H9 (cell line): ENCODE measurements at regions not wholly inside any gene's neighbourhood (a gene's known extent, or its start where the extent isn't known, plus 50 kb on each side); places are given as distances from the start of the nearest gene placed in this dataset.
"Not testable (repeated sequence)": the region's sequence is repeated elsewhere in the genome, so short reads cannot be mapped to it uniquely, and the experiment has no call there.

Experiments
- DNase-seq: peaks from one replicate; pipeline ENCODE4 v3.0.0-alpha.2; 2017
- H2AFZ ChIP-seq: one replicate; pipeline ENCODE4 v1.6.1; 2013; ENCODE audit warnings: mild to moderate bottlenecking, low read length, control low read depth, moderate library complexity
- H2AK5ac ChIP-seq: 2 replicates; pipeline ENCODE4 v1.6.1; 2013; ENCODE audit warnings: low read length, control low read depth, mixed read lengths; ENCODE audit not compliant: insufficient read length
- H2BK120ac ChIP-seq: one replicate; pipeline ENCODE4 v1.6.1; 2013; ENCODE audit warnings: low read depth, mild to moderate bottlenecking, low read length, control low read depth, inconsistent platforms; ENCODE audit not compliant: poor library complexity, severe bottlenecking
- H2BK12ac ChIP-seq: 2 replicates; pipeline ENCODE4 v1.6.1; 2013; ENCODE audit warnings: low read length, control low read depth, mixed read lengths, low read depth; ENCODE audit not compliant: insufficient read length
- H2BK15ac ChIP-seq: 2 replicates; pipeline ENCODE4 v1.6.1; 2013; ENCODE audit warnings: low read depth, low read length, control low read depth
- H2BK20ac ChIP-seq: one replicate; pipeline ENCODE4 v1.6.1; 2013; ENCODE audit warnings: low read depth, mild to moderate bottlenecking, low read length, control low read depth, inconsistent platforms; ENCODE audit not compliant: poor library complexity, severe bottlenecking
- H2BK5ac ChIP-seq: 2 replicates; pipeline ENCODE4 v1.6.1; 2013; ENCODE audit warnings: low read length, control low read depth, mixed read lengths; ENCODE audit not compliant: insufficient read length
- H3K14ac ChIP-seq: 2 replicates; pipeline ENCODE4 v1.6.1; 2013; ENCODE audit warnings: low read length, control low read depth; ENCODE audit not compliant: insufficient read depth
- H3K18ac ChIP-seq: 2 replicates; pipeline ENCODE4 v1.6.1; 2013; ENCODE audit warnings: low read depth, mild to moderate bottlenecking, mixed read lengths, low read length, control low read depth; ENCODE audit not compliant: insufficient read length
- H3K23ac ChIP-seq: 2 replicates; pipeline ENCODE4 v1.6.1; 2013; ENCODE audit warnings: low read length, control low read depth, mixed read lengths, low read depth; ENCODE audit not compliant: insufficient read length
- H3K23me2 ChIP-seq: 2 replicates; pipeline ENCODE4 v1.6.1; 2013; ENCODE audit warnings: low read depth, mild to moderate bottlenecking, mixed read lengths, low read length, control low read depth; ENCODE audit not compliant: insufficient read length, poor library complexity, severe bottlenecking
- H3K27ac ChIP-seq: 2 replicates; pipeline ENCODE4 v1.5.1; 2013; ENCODE audit warnings: low read length, control low read depth, mixed read lengths, low read depth; ENCODE audit not compliant: insufficient read length
- H3K27me3 ChIP-seq: 2 replicates; pipeline ENCODE4 v1.6.1; 2013; ENCODE audit warnings: low read length, control low read depth, inconsistent platforms; ENCODE audit not compliant: insufficient read depth
- H3K4ac ChIP-seq: 2 replicates; pipeline ENCODE4 v1.6.1; 2013; ENCODE audit warnings: low read depth, mild to moderate bottlenecking, control low read depth, inconsistent platforms, low read length, moderate library complexity
- H3K4me1 ChIP-seq: 2 replicates; pipeline ENCODE4 v1.6.1; 2013; ENCODE audit warnings: low read length, control low read depth, inconsistent platforms; ENCODE audit not compliant: insufficient read depth
- H3K4me2 ChIP-seq: 2 replicates; pipeline ENCODE4 v1.6.1; 2013; ENCODE audit warnings: low read length, control low read depth, mixed read lengths; ENCODE audit not compliant: insufficient read length, insufficient read depth
- H3K56ac ChIP-seq: 2 replicates; pipeline ENCODE4 v1.6.1; 2013; ENCODE audit warnings: low read depth, mild to moderate bottlenecking, mixed read lengths, low read length, control low read depth; ENCODE audit not compliant: insufficient read length
- H3K79me1 ChIP-seq: 2 replicates; pipeline ENCODE4 v1.6.1; 2013; ENCODE audit warnings: low read depth, mild to moderate bottlenecking, moderate library complexity, low read length, control low read depth, inconsistent platforms; ENCODE audit not compliant: insufficient read depth, poor library complexity, severe bottlenecking
- H3K79me2 ChIP-seq: 2 replicates; pipeline ENCODE4 v1.6.1; 2013; ENCODE audit warnings: low read length, control low read depth, inconsistent platforms; ENCODE audit not compliant: insufficient read depth
- H3K9ac ChIP-seq: 2 replicates; pipeline ENCODE4 v1.6.1; 2013; ENCODE audit warnings: low read length, control low read depth, mixed read lengths; ENCODE audit not compliant: insufficient read length; ENCODE audit errors: extremely low read depth
- H3K9me3 ChIP-seq: one replicate; pipeline ENCODE4 v1.6.1; 2013; ENCODE audit warnings: low read depth, low read length, inconsistent platforms; ENCODE audit not compliant: control insufficient read depth
- H3T11ph ChIP-seq: one replicate; pipeline ENCODE4 v1.6.1; 2013; ENCODE audit warnings: mild to moderate bottlenecking, low read length, control low read depth, inconsistent platforms
- H4K20me1 ChIP-seq: one replicate; pipeline ENCODE4 v1.6.1; 2013; ENCODE audit not compliant: control insufficient read depth, insufficient read length, insufficient read depth
- H4K5ac ChIP-seq: 2 replicates; pipeline ENCODE4 v1.6.1; 2013; ENCODE audit warnings: low read depth, mild to moderate bottlenecking, mixed read lengths, low read length, control low read depth; ENCODE audit not compliant: insufficient read length
- H4K8ac ChIP-seq: replicated peaks from 2 replicates; pipeline ENCODE4 v1.6.1; 2013; ENCODE audit warnings: low read length, control low read depth, mixed read lengths, low read depth; ENCODE audit not compliant: insufficient read length
- H4K91ac ChIP-seq: 2 replicates; pipeline ENCODE4 v1.6.1; 2013; ENCODE audit warnings: low read depth, mild to moderate bottlenecking, moderate library complexity, mixed read lengths, low read length, control low read depth; ENCODE audit not compliant: insufficient read length
- H3K27ac Mint-ChIP-seq, 3 experiments: 2 replicates in 2 of 3; 3 replicates in 1 of 3; pipeline ENCODE4 v1.8.0; 2020 to 2021; ENCODE audit warnings: mixed read lengths in 3 of 3, mild to moderate bottlenecking in 1 of 3, moderate library complexity in 1 of 3
- H3K27me3 Mint-ChIP-seq: 2 replicates; pipeline ENCODE4 v1.8.0; 2021; ENCODE audit warnings: low read depth, mild to moderate bottlenecking, moderate library complexity, mixed read lengths
- H3K36me3 Mint-ChIP-seq, 3 experiments: 2 replicates in 2 of 3; 3 replicates in 1 of 3; pipeline ENCODE4 v1.8.0; 2020 to 2021; ENCODE audit warnings: low read depth in 3 of 3, mixed read lengths in 3 of 3; ENCODE audit not compliant: insufficient read depth in 1 of 3
- H3K4me1 Mint-ChIP-seq, 2 experiments: 2 replicates each; pipeline ENCODE4 v1.8.0; 2020; ENCODE audit warnings: mixed read lengths in 2 of 2
- H3K4me3 Mint-ChIP-seq, 2 experiments: 2 replicates in 1 of 2; 3 replicates in 1 of 2; pipeline ENCODE4 v1.8.0; 2020 to 2021; ENCODE audit warnings: mild to moderate bottlenecking in 2 of 2, mixed read lengths in 2 of 2, moderate library complexity in 1 of 2
- H3K9me3 Mint-ChIP-seq, 2 experiments: 2 replicates in 1 of 2; 3 replicates in 1 of 2; pipeline ENCODE4 v1.8.0; 2020; ENCODE audit warnings: mild to moderate bottlenecking in 2 of 2, mixed read lengths in 2 of 2, moderate library complexity in 1 of 2
- CTCF ChIP-seq: fragments of 200-600 bp; sonication (generic); conservative IDR thresholded peaks from 3 replicates; pipeline ENCODE4 v1.8.0; 2021; ENCODE audit warnings: antibody characterized with exemption, mild to moderate bottlenecking
- WGBS: extraction: QIAGEN DNeasy Blood & Tissue Kit; methylation state at CpG from one replicate; pipeline ENCODE4 v1.1.7; 2013; ENCODE audit warnings: missing lambda C conversion rate, low lambda C conversion rate, mixed read lengths; ENCODE audit not compliant: insufficient read length; ENCODE audit errors: extremely low coverage; 5-methylcytosine and 5-hydroxymethylcytosine counted together

GRCh38 chr16:26413780-26414179 lies 652.9 kb upstream of the C16orf82 start:
- no peaks in the 10 kb centered on the region for H4K20me1 ChIP-seq
- H2BK15ac ChIP-seq = no peak overlapping the region
- H3K9me3 Mint-ChIP-seq = peaks cover 0 to 8% of the 10 kb centered on the region in 2 experiments; a peak in 3 of 5 replicates
- H4K91ac ChIP-seq = no peak overlapping the region
- H2BK12ac ChIP-seq = no peak overlapping the region
- no peak overlapping the region for H2BK20ac ChIP-seq
- no peak overlapping the region for H4K5ac ChIP-seq
- no peak overlapping the region for H3K27ac Mint-ChIP-seq
- H3K27me3 ChIP-seq = no peaks in the 10 kb centered on the region
- no peak overlapping the region for H3K4ac ChIP-seq
- peaks cover 15 to 23% of the 10 kb centered on the region in 2 experiments for H3K4me1 Mint-ChIP-seq
- no peak for TF ChIP-seq CTCF
- H3K14ac ChIP-seq = no peak overlapping the region
- no peaks in the 10 kb centered on the region; a peak in 1 of 7 replicates for H3K36me3 Mint-ChIP-seq
- H3K23me2 ChIP-seq = no peaks in the 10 kb centered on the region
- H3K23ac ChIP-seq = no peak overlapping the region
- no peak overlapping the region for H3K4me3 Mint-ChIP-seq
- H2AK5ac ChIP-seq = no peak overlapping the region
- H3K79me2 ChIP-seq = no peaks in the 10 kb centered on the region
- H3T11ph ChIP-seq = no peak overlapping the region
- no peak overlapping the region for H2BK5ac ChIP-seq
- no peak overlapping the region for H2AFZ ChIP-seq
- no peak overlapping the region for H3K18ac ChIP-seq
- H4K8ac ChIP-seq = no peak overlapping the region
- H2BK120ac ChIP-seq = no peak overlapping the region
- no peak overlapping the region for H3K27ac ChIP-seq
- H3K27me3 Mint-ChIP-seq = no peaks in the 10 kb centered on the region
- H3K9me3 ChIP-seq = no peaks in the 10 kb centered on the region
- no CpG with 5 or more reads among the region's 3 CpGs for WGBS
- DNase-seq = no peak
- no peaks in the 10 kb centered on the region for H3K79me1 ChIP-seq
- H3K9ac ChIP-seq = no peak overlapping the region
- H3K4me2 ChIP-seq = no peak overlapping the region
- no peaks in the 10 kb centered on the region; the same call in 1 of the 2 replicates for H3K4me1 ChIP-seq
- no peak overlapping the region for H3K56ac ChIP-seq

GRCh38 chr16:26419458-26419857 lies 647.3 kb upstream of the C16orf82 start:
- DNase-seq = peak; percentile 68
- WGBS = no CpG with 5 or more reads among the region's 8 CpGs
- not testable (repeated sequence) for H2AFZ ChIP-seq

More at GRCh38 chr16:26419458-26419857, 647.3 kb upstream of the C16orf82 start:
- H2BK15ac ChIP-seq, H3K4me3 Mint-ChIP-seq, H3K23ac ChIP-seq, H2BK12ac ChIP-seq, H3K56ac ChIP-seq, H3K4me1 ChIP-seq, H3K36me3 Mint-ChIP-seq, H3K4ac ChIP-seq, H3K27me3 Mint-ChIP-seq, H3K23me2 ChIP-seq, H2BK120ac ChIP-seq, H2AK5ac ChIP-seq, H3K79me2 ChIP-seq, H3K9me3 Mint-ChIP-seq, H4K20me1 ChIP-seq, H3K14ac ChIP-seq, H3K27ac Mint-ChIP-seq, H2BK20ac ChIP-seq, H4K5ac ChIP-seq, H4K91ac ChIP-seq, H4K8ac ChIP-seq, H3K4me2 ChIP-seq, H3K9ac ChIP-seq, H3K27ac ChIP-seq, H2BK5ac ChIP-seq, H3K9me3 ChIP-seq, H3K27me3 ChIP-seq, H3K79me1 ChIP-seq, H3T11ph ChIP-seq, H3K18ac ChIP-seq: not testable (repeated sequence)
- peaks cover 21 to 22% of the 10 kb centered on the region in 2 experiments for H3K4me1 Mint-ChIP-seq
